HG02763 (cell line): ENCODE measurements at regions not wholly inside any gene's neighbourhood (a gene's known extent, or its start where the extent isn't known, plus 50 kb on each side); places are given as distances from the start of the nearest gene placed in this dataset.
"Not testable (repeated sequence)": the region's sequence is repeated elsewhere in the genome, so short reads cannot be mapped to it uniquely, and the experiment has no call there.

Experiments used
- ATAC-seq: cut with Tn5 transposase; IDR thresholded peaks from one replicate; pipeline ENCODE4 v1.9.1; 2021; ENCODE audit warnings: mild to moderate bottlenecking, moderate library complexity; ENCODE audit not compliant: unreplicated experiment

GRCh38 chr16:51984395-51984794, 562.5 kb downstream of the TOX3 start:
- no peak for ATAC-seq

GRCh38 chr16:51982715-51983680, 563.9 kb downstream of the TOX3 start:
- no peak for ATAC-seq

- ATAC-seq, result no peak
These were observed 565.2 kb downstream of the TOX3 start for GRCh38 chr16:51981725-51982124.

GRCh38 chr16:51977506-51977905, 569.4 kb downstream of the TOX3 start:
- ATAC-seq, result not testable (repeated sequence)

GRCh38 chr16:51971184-51971583, 575.8 kb downstream of the TOX3 start:
- ATAC-seq, result no peak

GRCh38 chr16:51968749-51969148, 578.2 kb downstream of the TOX3 start:
- ATAC-seq, result no peak

- ATAC-seq, result no peak
These were observed 579.3 kb downstream of the TOX3 start for GRCh38 chr16:51967646-51968045.

- ATAC-seq, result no peak
These were observed 586.0 kb downstream of the TOX3 start for GRCh38 chr16:51960931-51961330.

GRCh38 chr16:51953286-51953985, 593.5 kb downstream of the TOX3 start:
- ATAC-seq, result no peak

GRCh38 chr16:51952500-51952899, 594.4 kb downstream of the TOX3 start:
- no peak for ATAC-seq

GRCh38 chr16:51951668-51952298, 595.2 kb downstream of the TOX3 start:
- no peak for ATAC-seq

GRCh38 chr16:51950118-51950780, 596.7 kb downstream of the TOX3 start:
- no peak for ATAC-seq

- no peak for ATAC-seq
These were observed 597.7 kb downstream of the TOX3 start for GRCh38 chr16:51949282-51949681.

GRCh38 chr16:51941412-51941811, 605.5 kb downstream of the TOX3 start:
- ATAC-seq, result no peak

GRCh38 chr16:51940183-51940582, 606.8 kb downstream of the TOX3 start:
- ATAC-seq, result no peak

GRCh38 chr16:51939378-51939871, 607.5 kb downstream of the TOX3 start:
- ATAC-seq, result no peak

- no peak for ATAC-seq
These were observed 608.1 kb downstream of the TOX3 start for GRCh38 chr16:51938861-51939260.

GRCh38 chr16:51937771-51938170, 609.2 kb downstream of the TOX3 start:
- no peak for ATAC-seq

GRCh38 chr16:51936846-51937245, 610.1 kb downstream of the TOX3 start:
- no peak for ATAC-seq

GRCh38 chr16:51932317-51932716, 614.6 kb downstream of the TOX3 start:
- ATAC-seq, result no peak

GRCh38 chr16:51931653-51932052, 615.3 kb downstream of the TOX3 start:
- no peak for ATAC-seq
